ENCODE measurements at regions not wholly inside any gene's neighbourhood (a gene's known extent, or its start where the extent isn't known, plus 50 kb on each side); places are given as distances from the start of the nearest gene placed in this dataset.

DNA sequence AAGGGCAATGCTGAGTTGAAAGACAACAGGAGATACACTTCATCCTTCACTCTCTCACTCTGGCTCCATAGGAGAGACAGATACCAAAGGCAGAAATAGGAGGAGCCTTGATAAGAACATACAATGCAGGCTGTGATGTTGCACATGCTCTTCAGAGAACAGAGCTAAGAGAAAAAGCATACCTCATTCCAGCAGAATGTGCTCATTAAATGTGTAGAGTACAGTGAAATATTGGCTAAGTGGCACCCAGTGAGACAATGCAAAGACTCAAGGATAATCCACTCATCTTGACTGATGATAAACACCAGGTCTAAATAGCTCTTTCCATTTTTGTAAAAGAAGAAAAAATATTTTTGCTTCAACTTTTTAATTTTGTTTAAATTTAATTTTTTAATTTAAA, 139.7 kb downstream of the OR2K2 start:
- TF ChIP-seq, protein P1, sequence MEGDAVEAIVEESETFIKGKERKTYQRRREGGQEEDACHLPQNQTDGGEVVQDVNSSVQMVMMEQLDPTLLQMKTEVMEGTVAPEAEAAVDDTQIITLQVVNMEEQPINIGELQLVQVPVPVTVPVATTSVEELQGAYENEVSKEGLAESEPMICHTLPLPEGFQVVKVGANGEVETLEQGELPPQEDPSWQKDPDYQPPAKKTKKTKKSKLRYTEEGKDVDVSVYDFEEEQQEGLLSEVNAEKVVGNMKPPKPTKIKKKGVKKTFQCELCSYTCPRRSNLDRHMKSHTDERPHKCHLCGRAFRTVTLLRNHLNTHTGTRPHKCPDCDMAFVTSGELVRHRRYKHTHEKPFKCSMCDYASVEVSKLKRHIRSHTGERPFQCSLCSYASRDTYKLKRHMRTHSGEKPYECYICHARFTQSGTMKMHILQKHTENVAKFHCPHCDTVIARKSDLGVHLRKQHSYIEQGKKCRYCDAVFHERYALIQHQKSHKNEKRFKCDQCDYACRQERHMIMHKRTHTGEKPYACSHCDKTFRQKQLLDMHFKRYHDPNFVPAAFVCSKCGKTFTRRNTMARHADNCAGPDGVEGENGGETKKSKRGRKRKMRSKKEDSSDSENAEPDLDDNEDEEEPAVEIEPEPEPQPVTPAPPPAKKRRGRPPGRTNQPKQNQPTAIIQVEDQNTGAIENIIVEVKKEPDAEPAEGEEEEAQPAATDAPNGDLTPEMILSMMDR (conservative IDR thresholded peaks at IDR 0.05 in 1 of 2, IDR thresholded peaks at IDR 0.05 in 1 of 2; ENCODE audit: extremely low read depth in 1 of 2, insufficient read depth in 1 of 2, low read depth in 1 of 2, low read length in 2 of 2), result no peak
- TF ChIP-seq EZH2 (IDR thresholded peaks at IDR 0.05; ENCODE audit: borderline replicate concordance, low read length), result no peak

Measured in mammary epithelial cell (primary cell).